ENCODE measurements at regions not wholly inside any gene's neighbourhood (a gene's known extent, or its start where the extent isn't known, plus 50 kb on each side); places are given as distances from the start of the nearest gene placed in this dataset.

- Histone ChIP-seq H3K4me1 (no peaks in the 10 kb centered on the region), H3K36me3 (no peaks in the 10 kb centered on the region), H3K9me3 (no peaks in the 10 kb centered on the region), H3K27me3 (no peaks in the 10 kb centered on the region), H3K27ac (no peak overlapping the region), H3K4me3 (no peak overlapping the region)
- TF ChIP-seq CTCF (IDR thresholded peaks at IDR 0.05) = no peak
- DNase-seq (ENCODE audit: low spot score) = no peak
Measured at GRCh38 chr10:123496375-123496774, 169.8 kb upstream of the GPR26 start.

- DNase-seq (ENCODE audit: low spot score) = no peak
- Histone ChIP-seq H3K4me3 (no peak overlapping the region), H3K27me3 (no peaks in the 10 kb centered on the region), H3K4me1 (no peaks in the 10 kb centered on the region), H3K36me3 (no peaks in the 10 kb centered on the region), H3K27ac (no peak overlapping the region), H3K9me3 (no peaks in the 10 kb centered on the region)
- no peak for TF ChIP-seq CTCF (IDR thresholded peaks at IDR 0.05)
Measured at GRCh38 chr10:123496996-123497660, 169.0 kb upstream of the GPR26 start.

GRCh38 chr10:123500110-123500509, 166.0 kb upstream of the GPR26 start:
- Histone ChIP-seq H3K36me3 (no peaks in the 10 kb centered on the region), H3K4me3 (no peak overlapping the region), H3K27me3 (no peaks in the 10 kb centered on the region), H3K9me3 (no peaks in the 10 kb centered on the region), H3K4me1 (no peaks in the 10 kb centered on the region), H3K27ac (no peak overlapping the region)
- no peak for DNase-seq (ENCODE audit: low spot score)
- TF ChIP-seq CTCF (IDR thresholded peaks at IDR 0.05) = no peak

- H3K36me3 ChIP-seq = no peaks in the 10 kb centered on the region
- no peaks in the 10 kb centered on the region for H3K4me1 ChIP-seq
- no peaks in the 10 kb centered on the region for H3K27me3 ChIP-seq
- DNase-seq (ENCODE audit: low spot score) = no peak
- no peaks in the 10 kb centered on the region for H3K9me3 ChIP-seq
- H3K27ac ChIP-seq = no peak overlapping the region
- no peak overlapping the region for H3K4me3 ChIP-seq
- TF ChIP-seq CTCF (IDR thresholded peaks at IDR 0.05) = no peak
Measured at GRCh38 chr10:123501148-123501547, 165.0 kb upstream of the GPR26 start.

GRCh38 chr10:123502983-123503382, 163.2 kb upstream of the GPR26 start:
- Histone ChIP-seq H3K27ac (no peak overlapping the region), H3K4me1 (no peaks in the 10 kb centered on the region), H3K9me3 (no peaks in the 10 kb centered on the region), H3K27me3 (no peaks in the 10 kb centered on the region), H3K4me3 (no peak overlapping the region), H3K36me3 (no peaks in the 10 kb centered on the region)
- DNase-seq (ENCODE audit: low spot score) = no peak
- no peak for TF ChIP-seq CTCF (IDR thresholded peaks at IDR 0.05)

GRCh38 chr10:123506455-123506854, 159.7 kb upstream of the GPR26 start:
- no peak for DNase-seq (ENCODE audit: low spot score)
- no peak for TF ChIP-seq CTCF (IDR thresholded peaks at IDR 0.05)
- H3K4me1 ChIP-seq = no peaks in the 10 kb centered on the region

More at GRCh38 chr10:123506455-123506854, 159.7 kb upstream of the GPR26 start:
- no peaks in the 10 kb centered on the region for H3K27me3 ChIP-seq
- no peaks in the 10 kb centered on the region for H3K36me3 ChIP-seq
- H3K4me3 ChIP-seq = no peak overlapping the region
- no peaks in the 10 kb centered on the region for H3K9me3 ChIP-seq
- H3K27ac ChIP-seq = no peak overlapping the region

Measured in right atrium auricular region (tissue), 2 donors.